NCI-H187 (cell line): ENCODE measurements at regions not wholly inside any gene's neighbourhood (a gene's known extent, or its start where the extent isn't known, plus 50 kb on each side); places are given as distances from the start of the nearest gene placed in this dataset.
"Not testable (repeated sequence)": the region's sequence is repeated elsewhere in the genome, so short reads cannot be mapped to it uniquely, and the experiment has no call there.

Experiments
- DNase-seq, 2 experiments: peaks; one replicate each; lab custom pipeline; 2025; lab: John Stamatoyannopoulos, UW

DNA sequence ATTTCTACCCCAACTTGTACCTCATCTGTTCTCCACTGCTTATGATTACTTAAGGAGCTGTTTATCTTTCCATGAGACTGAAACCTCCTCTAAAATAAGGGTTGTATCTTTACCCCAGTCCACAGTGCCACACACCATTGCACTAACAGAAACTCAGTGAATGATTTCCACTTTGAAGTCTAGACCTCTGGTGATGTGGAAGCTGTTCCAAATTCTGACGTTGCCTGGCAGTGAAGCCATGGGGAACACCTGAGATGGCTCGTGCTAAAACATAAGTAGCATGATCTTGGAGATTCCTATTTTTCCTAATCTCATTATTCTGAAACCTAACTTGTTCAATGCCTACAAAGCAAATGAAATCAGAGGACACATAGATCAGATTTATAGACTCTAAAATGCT is 583.2 kb downstream of the EBF1 start:
- DNase-seq, result no peak

DNA sequence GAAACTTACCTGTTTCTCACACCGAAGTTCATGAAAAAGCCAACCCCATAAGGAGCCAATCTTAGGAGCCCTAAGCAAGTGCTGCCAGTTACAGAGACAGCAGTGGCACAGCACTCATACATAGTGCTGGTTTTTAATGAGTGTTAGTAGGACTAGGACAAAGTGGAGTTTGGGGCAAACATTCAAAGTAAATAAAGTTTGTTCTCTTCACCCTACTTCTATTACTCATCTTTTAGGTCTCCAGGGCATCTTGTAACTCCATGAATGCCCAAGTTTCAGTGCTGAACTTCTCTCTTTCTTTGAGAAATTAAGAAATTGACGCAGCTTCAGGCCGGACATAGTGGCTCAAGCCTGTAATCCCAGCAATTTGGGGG is 584.7 kb downstream of the EBF1 start:
- DNase-seq, result no peak

DNA sequence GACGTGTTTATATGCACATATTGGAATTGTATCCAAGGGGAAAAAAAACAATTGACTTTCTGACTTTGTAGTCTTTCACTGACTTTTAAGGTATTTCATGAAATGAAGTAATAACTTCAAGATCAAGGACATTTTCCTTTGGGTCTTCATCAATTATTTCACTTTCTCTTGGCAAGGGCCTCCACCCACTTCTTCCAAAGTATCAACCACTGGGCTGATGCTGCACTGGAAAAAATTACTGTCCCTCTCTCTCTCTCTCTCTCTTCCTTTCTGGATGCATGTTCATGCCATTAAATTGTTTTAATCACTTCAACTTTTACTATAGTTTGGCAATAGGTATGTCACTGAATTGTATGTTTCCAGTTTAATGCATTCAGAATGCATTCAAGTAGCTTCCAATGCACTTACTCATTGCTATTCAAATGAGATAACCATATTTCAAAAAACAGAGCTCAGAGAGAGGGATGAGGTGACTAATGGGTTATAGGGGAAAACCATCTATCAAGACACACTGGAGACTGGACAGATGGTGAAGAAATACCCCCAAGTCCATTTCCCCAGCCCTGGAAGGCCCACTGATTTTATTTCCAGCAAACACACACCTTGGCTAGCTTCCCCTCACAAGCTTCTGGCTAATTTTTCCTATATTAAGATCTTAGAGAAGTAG is 585.3 kb downstream of the EBF1 start:
- no peak for DNase-seq

DNA sequence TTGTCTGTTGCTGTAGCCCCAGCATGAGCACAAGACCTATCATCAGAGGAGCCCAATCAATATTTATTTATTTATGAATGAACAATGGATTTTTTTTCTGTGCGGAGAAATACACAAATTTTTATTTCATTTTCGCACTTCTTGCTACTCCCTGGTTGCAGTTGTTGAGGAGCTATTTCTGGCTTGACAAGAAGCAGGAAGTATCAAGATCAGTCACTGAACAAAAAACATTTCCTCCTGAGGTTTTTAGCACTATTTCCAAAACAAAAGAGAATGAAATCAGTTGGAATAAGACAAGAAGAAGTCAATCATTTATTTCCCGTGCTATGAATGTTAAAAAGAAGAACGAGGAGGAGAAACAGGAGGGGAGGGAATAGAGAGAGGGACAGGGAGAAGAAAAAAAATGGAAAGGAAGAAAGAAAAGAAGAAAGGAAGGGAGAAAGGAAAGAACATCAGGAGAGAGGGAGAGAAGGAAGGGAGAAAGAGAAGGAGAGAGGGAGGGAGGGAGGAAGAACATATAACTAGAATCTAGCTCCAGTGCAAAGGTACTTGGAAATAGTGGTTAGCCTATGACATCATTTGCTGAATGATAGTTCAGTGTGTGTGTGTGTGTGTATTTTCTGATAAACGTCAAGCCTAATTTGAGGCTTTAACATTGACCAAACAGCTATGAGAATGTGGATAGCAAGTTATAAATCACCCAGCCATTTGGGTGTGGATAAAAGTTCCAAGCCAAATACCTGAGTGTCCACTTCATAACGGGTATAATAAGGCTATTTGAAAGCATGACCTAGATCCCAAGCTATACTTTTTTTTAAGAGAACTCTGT is 586.0 kb downstream of the EBF1 start:
- DNase-seq, result no peak

DNA sequence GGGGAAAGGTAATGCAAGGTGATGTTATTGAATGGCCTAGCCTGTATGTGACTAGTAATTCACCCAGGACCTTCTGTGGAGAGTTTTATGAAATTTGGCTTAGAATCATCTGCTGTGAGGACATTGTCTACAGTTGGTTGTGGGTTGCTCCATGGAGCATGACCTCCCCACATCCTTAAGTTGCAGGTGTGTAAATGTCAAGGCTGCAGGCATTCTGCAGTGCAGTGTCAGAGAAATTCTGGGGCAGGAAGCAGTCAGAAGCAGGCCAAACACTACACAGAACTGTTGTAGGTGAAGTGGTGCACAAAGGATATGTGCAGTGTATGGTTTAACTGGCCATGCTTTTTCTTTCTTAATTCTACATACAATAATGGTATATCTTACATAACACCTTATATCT is 588.3 kb downstream of the EBF1 start:
- no peak for DNase-seq

DNA sequence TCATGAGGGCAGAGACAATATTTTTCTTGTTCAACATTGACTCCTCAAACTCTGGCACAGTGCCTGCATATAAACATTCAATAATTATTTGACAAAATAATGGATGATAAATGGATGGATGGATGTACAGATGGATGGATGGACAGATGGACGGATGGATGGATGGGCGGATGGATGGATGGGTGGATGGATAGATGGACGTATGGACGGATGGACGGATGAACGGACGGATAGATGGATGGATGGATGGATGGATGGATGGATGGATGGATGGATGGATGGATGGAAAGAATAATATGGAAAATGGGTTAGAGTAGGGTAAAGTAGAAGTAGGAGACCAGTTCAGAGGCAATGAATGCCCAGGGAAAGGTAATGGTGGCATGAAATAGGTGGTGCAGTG is 589.2 kb downstream of the EBF1 start:
- DNase-seq, result no peak

DNA sequence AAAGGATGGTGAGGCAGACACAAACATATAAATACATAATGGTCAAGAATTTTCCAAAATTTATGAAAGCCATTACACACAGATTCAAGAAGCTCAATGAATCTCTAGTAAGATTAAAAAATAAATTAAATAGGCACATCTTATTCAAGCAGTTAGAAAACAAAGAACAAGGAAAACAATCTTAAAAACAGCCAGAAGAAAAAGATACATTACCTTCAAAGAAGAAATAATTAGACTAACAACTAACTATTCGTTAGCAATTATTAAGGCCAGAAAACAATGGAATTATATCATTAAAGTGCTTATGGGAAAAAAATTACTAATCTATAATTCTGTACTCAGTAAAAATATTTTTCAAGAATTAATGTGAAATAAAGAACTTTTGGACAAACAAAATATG is 593.1 kb downstream of the EBF1 start:
- DNase-seq, result no peak

DNA sequence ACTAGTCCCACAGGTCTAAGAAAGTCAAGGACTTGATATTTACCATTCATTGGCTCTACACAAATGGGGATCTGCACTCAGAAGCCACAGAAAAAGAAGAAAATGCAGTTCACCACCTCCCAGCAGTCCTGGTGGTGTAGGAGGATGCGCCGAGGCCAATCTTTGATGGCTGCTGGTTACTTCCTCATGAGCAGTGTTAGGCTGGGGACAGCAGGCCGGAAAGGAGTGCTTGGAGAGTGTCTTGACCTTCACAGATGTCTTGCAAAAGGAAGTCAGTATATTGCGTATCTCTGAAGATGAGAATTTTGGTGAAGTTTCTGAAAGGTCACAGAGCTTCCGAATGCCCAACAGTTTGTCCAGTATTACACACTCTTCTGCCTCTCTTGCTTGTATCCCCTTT is 597.0 kb downstream of the EBF1 start:
- no peak for DNase-seq

DNA sequence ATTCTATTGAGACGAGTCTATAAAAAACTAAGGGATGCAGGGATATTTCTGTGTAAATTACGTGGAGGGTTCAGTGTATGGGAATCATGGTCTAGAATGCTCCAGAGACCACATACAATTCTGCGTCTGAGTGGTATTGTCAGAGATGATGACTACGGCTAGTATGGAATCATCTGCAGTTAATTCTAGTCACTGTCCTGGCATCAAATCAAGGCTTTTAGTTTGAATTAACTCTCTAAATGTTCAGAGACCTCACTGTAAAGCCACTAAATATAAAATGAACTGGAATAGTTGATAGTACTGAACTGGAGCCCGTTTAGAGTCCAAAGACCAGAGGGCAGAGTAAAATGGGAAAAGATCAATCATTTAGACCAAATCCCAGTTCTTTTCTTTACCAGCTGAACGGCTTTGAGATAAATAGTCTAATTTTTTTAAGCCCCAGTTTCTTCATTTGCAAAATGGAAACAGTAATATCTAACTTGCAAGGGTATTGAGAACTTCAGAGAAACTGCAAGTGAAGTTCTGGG is 599.8 kb downstream of the EBF1 start:
- DNase-seq, result no peak

DNA sequence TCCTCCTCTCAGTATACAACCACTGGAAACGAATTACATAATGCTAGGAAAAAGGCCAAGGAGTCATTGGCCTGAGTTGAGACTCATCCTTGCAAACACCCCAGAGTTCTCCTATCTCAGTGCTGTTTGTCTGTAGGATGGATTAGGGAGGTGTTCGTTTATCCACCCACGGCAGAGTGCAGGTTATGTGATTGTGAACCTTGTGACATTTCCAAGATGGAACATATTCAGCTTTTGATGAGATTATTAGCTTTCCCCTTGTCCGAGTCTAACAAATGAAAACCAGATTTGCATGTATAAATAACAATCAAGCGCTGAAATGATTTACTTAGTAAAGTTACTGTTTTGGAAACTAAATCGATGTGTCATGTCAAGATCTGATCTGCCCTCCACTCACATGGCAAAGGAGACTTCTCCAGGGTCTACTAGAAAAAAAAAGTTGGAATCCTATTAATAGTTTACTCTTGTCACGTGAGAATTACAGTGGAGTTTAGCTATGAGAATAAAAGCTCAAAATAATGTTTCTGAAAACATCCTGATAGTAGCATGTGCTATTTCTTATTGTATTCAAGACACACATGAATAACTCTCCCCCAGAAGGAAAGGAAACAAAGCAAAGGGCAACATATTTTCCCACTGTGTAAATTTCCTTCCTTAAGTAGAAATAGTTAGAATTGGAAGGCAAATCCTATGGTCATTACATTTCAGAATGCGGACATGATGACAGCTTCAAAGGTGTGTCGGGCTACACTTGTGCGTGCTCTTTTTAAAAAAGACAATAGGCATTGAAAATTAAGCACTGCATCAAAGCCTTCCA is 600.4 kb downstream of the EBF1 start:
- no peak for DNase-seq

DNA sequence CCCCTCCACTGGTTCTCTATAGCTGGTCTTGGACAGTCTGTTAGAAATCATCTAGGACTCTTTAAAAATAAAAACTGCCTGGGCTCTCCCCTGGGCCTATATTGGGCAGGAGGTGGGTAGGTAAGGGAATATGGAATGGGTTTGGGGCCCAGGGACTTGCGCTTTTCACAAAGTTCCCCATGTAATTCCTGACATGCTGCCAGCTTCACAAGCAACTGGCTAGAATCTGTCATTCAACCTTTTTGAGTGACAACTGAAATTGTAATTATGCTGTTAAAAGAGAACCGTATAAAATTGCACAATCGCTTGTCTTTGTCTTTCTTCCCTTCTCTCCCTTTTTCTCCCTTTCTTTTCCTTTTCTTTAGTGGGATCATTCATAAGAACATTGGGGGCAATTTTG is 603.1 kb downstream of the EBF1 start:
- no peak for DNase-seq

DNA sequence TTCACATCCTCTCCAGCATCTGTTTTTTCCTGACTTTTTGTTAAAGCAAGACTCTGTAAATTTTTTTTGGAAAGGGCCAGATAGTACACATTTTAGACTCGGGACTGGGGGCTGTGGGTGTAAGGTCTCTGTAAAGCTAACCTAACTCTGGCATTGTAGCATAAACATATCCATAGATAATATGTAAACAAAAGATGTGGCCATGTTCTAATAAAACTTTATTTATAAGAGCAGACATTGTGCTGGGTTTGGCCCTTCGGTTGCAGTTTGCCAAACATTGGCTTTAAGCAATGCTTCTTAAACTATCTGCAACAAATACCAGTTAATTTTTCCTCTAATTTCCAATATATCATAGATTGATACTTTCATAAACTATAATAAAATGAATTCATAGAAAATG is 605.2 kb downstream of the EBF1 start:
- DNase-seq, result no peak

DNA sequence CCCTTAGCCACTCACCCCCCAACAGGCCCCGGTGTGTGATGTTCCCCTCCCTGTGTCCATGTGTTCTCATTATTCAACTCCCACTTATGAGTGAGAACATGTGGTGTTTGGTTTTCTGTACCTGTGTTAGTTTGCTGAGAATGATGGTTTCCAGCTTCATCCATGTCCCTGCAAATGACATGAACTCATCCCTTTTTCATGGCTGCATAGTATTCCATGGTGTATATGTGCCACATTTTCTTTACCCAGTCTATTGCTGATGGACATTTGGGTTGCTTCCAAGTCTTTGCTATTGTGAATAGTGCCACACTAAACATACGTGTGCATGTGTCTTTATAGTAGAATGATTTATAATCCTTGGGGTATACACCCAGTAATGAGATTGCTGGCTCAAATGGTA is 605.7 kb downstream of the EBF1 start:
- not testable (repeated sequence) for DNase-seq

DNA sequence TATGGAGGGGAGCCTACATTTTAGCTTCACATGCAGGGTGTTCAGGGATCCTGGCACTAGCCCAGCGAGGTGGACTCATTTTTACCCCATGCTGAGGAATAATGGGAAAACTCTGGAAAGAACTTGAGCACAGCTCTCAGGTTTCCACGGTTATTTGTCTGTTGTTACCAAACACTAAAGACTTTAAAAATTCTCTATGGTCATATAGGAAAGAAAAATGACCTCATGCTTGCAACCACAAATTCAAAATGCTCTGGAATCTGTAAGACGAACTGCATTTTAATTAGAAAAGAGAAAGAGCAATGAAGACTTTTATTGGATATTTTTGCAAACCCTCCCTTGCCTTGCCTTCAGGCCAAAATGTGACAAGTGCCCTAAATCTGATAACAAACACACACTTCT is 606.9 kb downstream of the EBF1 start:
- no peak for DNase-seq

DNA sequence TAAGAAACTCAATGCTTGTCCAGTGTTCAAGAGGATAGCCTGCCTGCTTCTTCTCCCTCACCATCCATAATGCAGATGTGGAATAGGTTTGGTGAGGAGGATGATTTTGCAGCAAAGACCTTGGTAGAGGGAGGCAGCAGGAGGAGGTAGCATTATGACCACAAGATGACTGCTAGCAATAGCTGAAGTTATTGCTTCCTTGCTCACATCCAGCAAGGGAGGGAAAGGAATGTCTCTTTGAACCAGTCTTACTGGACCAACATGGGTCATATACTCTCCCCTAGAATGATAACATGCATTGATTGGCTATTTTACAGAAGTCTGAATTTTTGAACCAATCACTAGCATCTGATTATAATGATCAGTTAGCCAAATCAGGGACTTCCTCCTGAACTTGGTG is 607.6 kb downstream of the EBF1 start:
- no peak for DNase-seq

DNA sequence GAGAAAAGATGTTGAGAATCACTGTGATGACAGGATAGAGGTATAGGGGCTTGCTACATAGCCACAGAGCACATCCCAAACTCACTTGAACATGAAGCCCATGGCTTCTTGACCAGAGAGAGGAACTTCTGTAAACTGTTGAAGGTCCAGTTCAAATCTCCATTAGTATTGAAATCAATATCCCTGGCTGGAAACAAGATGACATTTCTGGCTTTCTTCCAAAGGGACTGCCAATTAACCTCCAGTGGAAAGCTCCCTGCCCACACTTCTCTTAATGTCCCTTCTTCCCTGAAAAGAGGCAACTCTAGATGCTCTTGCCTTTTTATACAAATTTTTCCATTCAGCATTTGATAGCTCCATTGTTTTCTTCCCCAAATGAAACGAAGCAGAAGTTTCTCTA is 612.1 kb downstream of the EBF1 start:
- no peak for DNase-seq

DNA sequence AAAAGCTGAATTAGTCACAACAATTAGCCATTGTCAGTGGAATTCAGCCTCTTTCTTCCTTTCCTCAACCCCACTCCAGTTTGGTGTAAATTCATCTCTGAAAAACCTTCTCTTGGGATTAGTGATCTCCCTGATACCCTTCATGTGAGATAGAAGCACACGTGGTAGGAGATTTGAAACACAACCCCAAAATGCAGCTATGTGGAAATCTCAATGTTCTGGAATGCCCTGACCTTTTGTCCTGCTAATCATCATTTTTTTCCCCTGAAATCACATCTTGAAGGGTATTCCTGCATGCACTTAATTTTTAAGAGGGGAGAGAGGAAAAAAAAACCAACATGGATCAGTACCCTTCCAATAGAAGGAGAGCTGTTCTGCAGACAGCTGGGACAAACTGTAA is 612.6 kb downstream of the EBF1 start:
- DNase-seq, result no peak

DNA sequence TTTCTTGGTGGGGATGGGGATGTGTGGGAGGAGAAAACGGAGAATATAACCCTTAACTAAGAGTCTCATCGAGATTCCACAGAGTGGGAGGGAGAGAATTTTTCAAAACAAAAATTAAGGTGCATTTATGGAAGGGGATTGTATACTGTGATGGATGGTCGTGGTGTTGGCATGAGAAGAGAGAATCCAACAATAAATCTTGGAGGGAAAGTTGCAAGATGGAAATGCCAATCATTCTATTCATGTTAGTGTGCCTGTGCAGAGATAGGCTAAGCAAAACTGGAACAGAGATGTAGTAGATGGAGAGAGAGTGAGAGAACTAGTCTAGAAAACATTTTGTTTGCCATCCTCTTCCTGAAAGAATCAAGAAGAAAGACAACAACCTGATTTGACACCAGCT is 613.1 kb downstream of the EBF1 start:
- DNase-seq, result no peak

DNA sequence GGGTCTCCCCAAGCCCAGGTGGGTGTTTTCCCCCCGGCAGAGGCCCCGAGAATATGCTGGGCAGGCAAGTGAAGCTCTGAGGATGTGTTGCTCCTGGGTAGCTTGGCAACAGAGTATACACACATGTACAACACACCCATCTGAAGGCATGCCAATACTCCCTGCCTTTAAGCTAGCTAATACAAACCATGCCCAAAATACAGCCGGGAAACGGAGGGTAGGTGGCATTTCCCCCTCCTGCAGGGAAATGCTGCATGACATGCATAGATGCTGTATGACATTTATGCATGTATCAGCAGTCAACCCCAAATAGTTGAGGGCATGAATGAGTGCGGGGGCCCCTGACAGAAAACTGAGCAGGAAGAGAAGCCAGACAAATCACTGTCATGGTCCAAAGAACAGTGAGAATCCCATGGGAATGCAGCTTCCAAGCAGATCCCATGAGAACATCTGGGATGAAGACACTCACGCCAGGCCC is 614.1 kb downstream of the EBF1 start:
- no peak for DNase-seq

DNA sequence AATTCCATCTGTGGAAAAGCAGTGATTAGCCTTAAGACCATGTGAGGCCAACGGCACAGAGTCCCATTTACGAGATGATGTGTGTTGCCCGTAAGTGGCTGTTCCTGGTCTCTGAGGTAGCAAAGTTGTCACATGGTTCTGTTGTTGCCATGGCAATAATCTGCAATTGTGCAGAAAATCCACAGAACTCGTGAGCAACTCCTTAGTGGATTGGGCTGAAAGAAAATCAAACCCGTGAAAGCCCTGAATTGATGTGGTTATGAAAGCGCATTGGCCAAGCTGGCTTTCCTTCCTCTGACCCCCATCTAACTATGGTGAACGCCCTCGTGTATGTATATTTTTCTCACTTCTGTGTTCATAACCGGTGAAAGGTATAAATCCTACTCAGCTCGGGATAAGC is 614.7 kb downstream of the EBF1 start:
- DNase-seq, result no peak

DNA sequence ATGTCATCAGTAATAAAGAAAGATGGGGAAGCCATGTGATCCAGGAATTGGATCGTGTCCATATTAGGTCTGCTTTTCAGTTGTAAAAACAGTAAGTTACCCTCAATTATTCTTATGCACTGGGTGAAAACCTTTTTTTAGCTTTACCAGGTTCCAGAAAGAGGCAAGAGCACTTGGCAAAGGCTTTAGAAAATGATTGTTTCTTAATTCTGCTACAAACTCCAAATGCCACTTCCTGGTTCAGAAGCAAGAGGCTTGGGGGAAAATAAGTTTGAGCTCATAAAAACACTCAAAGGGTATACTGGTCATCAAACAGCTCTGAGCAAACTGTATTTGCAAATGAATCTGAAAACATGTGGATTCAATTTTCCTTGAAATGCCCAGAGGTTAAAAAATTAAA is 615.6 kb downstream of the EBF1 start:
- DNase-seq, result no peak

DNA sequence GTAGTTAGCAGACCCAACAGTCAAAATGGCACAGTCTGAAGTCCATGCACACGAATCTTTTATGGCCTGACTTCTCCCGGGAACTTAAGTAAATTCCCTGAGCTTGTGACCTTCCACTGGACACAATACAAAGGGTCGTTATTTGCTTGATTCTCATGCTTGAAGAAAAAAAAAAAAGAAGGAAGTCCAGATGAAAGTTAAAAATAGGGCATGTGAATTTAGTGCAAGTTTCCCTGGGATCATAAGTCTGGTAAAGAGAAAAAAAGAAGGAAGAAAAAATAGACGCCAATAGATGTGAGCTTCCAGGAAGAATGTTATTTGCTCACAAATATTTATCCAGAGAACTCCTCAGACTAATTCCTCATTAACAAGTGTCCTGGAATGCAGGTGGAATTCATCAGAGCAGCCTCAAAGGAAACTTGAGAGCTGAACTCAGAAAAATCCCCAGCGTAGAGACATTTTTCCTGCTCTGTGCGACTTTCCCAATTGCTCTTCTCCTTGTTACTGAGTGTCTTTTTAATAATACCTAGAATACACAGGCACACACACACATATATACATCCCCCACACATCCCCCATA is 616.3 kb downstream of the EBF1 start:
- DNase-seq, result no peak
